ENCODE measurements at regions not wholly inside any gene's neighbourhood (a gene's known extent, or its start where the extent isn't known, plus 50 kb on each side); places are given as distances from the start of the nearest gene placed in this dataset.
"Not testable (repeated sequence)": the region's sequence is repeated elsewhere in the genome, so short reads cannot be mapped to it uniquely, and the experiment has no call there.

GRCh38 chr15:89028036-89028435, 60.2 kb upstream of the ABHD2 start:
- no peak for DNase-seq (ENCODE audit: low spot score)

GRCh38 chr15:89030311-89030710, 57.9 kb upstream of the ABHD2 start:
- no peak for DNase-seq (ENCODE audit: low spot score)

- not testable (repeated sequence) for DNase-seq (ENCODE audit: low spot score)
Observed at GRCh38 chr15:89031637-89032285, 56.5 kb upstream of the ABHD2 start.

GRCh38 chr15:89034305-89034704, 54.0 kb upstream of the ABHD2 start:
- no peak for DNase-seq (ENCODE audit: low spot score)

GRCh38 chr15:89035150-89035549, 53.1 kb upstream of the ABHD2 start:
- no peak for DNase-seq (ENCODE audit: low spot score)

GRCh38 chr15:89035658-89036057, 52.6 kb upstream of the ABHD2 start:
- no peak for DNase-seq (ENCODE audit: low spot score)

GRCh38 chr15:89038146-89038545, 50.1 kb upstream of the ABHD2 start:
- no peak for DNase-seq (ENCODE audit: low spot score)
